ENCODE measurements at regions not wholly inside any gene's neighbourhood (a gene's known extent, or its start where the extent isn't known, plus 50 kb on each side); places are given as distances from the start of the nearest gene placed in this dataset.
"Not testable (repeated sequence)": the region's sequence is repeated elsewhere in the genome, so short reads cannot be mapped to it uniquely, and the experiment has no call there.

- no peak for DNase-seq (ENCODE audit: low spot score)
These were observed 229.8 kb upstream of the IPO5 start for GRCh38 chr13:97723655-97724054.

GRCh38 chr13:97724450-97724849 is 229.0 kb upstream of the IPO5 start:
- no peak for DNase-seq (ENCODE audit: low spot score)

- DNase-seq (ENCODE audit: low spot score), result no peak
These were observed 226.7 kb upstream of the IPO5 start for GRCh38 chr13:97726664-97727280.

- DNase-seq (ENCODE audit: low spot score), result no peak
These were observed 225.5 kb upstream of the IPO5 start for GRCh38 chr13:97727991-97728390.

GRCh38 chr13:97736436-97736835 is 217.0 kb upstream of the IPO5 start:
- no peak for DNase-seq (ENCODE audit: low spot score)

- DNase-seq (ENCODE audit: low spot score), result no peak
These were observed 211.4 kb upstream of the IPO5 start for GRCh38 chr13:97742084-97742483.

GRCh38 chr13:97743938-97744337 is 209.5 kb upstream of the IPO5 start:
- DNase-seq (ENCODE audit: low spot score), result peak; percentile 3

- DNase-seq (ENCODE audit: low spot score), result no peak
These were observed 206.8 kb upstream of the IPO5 start for GRCh38 chr13:97746649-97747048.

- no peak for DNase-seq (ENCODE audit: low spot score)
These were observed 204.3 kb upstream of the IPO5 start for GRCh38 chr13:97749174-97749573.

GRCh38 chr13:97751477-97751876 is 202.0 kb upstream of the IPO5 start:
- DNase-seq (ENCODE audit: low spot score), result no peak

- DNase-seq (ENCODE audit: low spot score), result no peak
These were observed 200.4 kb upstream of the IPO5 start for GRCh38 chr13:97752961-97753668.

- no peak for DNase-seq (ENCODE audit: low spot score)
These were observed 199.4 kb upstream of the IPO5 start for GRCh38 chr13:97753942-97754670.

GRCh38 chr13:97757807-97758206 is 195.7 kb upstream of the IPO5 start:
- DNase-seq (ENCODE audit: low spot score), result no peak

GRCh38 chr13:97758317-97758716 is 195.2 kb upstream of the IPO5 start:
- no peak for DNase-seq (ENCODE audit: low spot score)

- DNase-seq (ENCODE audit: low spot score), result no peak
These were observed 191.5 kb upstream of the IPO5 start for GRCh38 chr13:97761796-97762540.

- no peak for DNase-seq (ENCODE audit: low spot score)
These were observed 186.7 kb upstream of the IPO5 start for GRCh38 chr13:97766749-97767148.

- DNase-seq (ENCODE audit: low spot score), result no peak
These were observed 185.3 kb upstream of the IPO5 start for GRCh38 chr13:97768134-97768533.

GRCh38 chr13:97770231-97770630 is 183.2 kb upstream of the IPO5 start:
- not testable (repeated sequence) for DNase-seq (ENCODE audit: low spot score)

- not testable (repeated sequence) for DNase-seq (ENCODE audit: low spot score)
These were observed 181.0 kb upstream of the IPO5 start for GRCh38 chr13:97772466-97772865.

- not testable (repeated sequence) for DNase-seq (ENCODE audit: low spot score)
These were observed 178.9 kb upstream of the IPO5 start for GRCh38 chr13:97774391-97775100.

GRCh38 chr13:97780486-97780885 is 173.0 kb upstream of the IPO5 start:
- DNase-seq (ENCODE audit: low spot score), result no peak

GRCh38 chr13:97781891-97782305 is 171.6 kb upstream of the IPO5 start:
- no peak for DNase-seq (ENCODE audit: low spot score)
